H54 (cell line): ENCODE measurements at regions not wholly inside any gene's neighbourhood (a gene's known extent, or its start where the extent isn't known, plus 50 kb on each side); places are given as distances from the start of the nearest gene placed in this dataset.

Experiments
- DNase-seq: peaks from one replicate; pipeline ENCODE4 v3.0.0; 2011; ENCODE audit warnings: low spot score, mixed read lengths; ENCODE audit not compliant: insufficient read length
- FAIRE-seq: peaks from 3 replicates; lab custom pipeline; 2011; peaks lifted over from hg19 to GRCh38; lab: Jason Lieb, UNC
- POLR2A ChIP-seq: IDR thresholded peaks from 2 replicates; pipeline ENCODE4 v1.6.1; 2011; ENCODE audit warnings: low read depth, mild to moderate bottlenecking, low read length

- DNase-seq (peak; percentile 69), FAIRE-seq (peak; percentile 80)
- TF ChIP-seq POLR2A = peak; percentile 96
Observed at GRCh38 chr6:26285143-26286134, 79.6 kb upstream of the BTN3A2 start.

GRCh38 chr6:26286168-26286877 is 78.7 kb upstream of the BTN3A2 start:
- FAIRE-seq (no peak), DNase-seq (no peak)
- no peak for TF ChIP-seq POLR2A

- no peak for FAIRE-seq
- no peak for TF ChIP-seq POLR2A
- DNase-seq = no peak
Observed at GRCh38 chr6:26288155-26288554, 76.8 kb upstream of the BTN3A2 start.

- no peak for DNase-seq
- no peak for FAIRE-seq
- TF ChIP-seq POLR2A = no peak
Observed at GRCh38 chr6:26290941-26291340, 74.1 kb upstream of the BTN3A2 start.

GRCh38 chr6:26292709-26293108 is 72.3 kb upstream of the BTN3A2 start:
- no peak for DNase-seq
- no peak for FAIRE-seq
- TF ChIP-seq POLR2A = no peak

GRCh38 chr6:26294302-26294701 is 70.7 kb upstream of the BTN3A2 start:
- DNase-seq (no peak), FAIRE-seq (no peak)
- TF ChIP-seq POLR2A = no peak

GRCh38 chr6:26295691-26296555 is 69.1 kb upstream of the BTN3A2 start:
- TF ChIP-seq POLR2A = no peak
- DNase-seq (no peak), FAIRE-seq (peak; percentile 86)

- FAIRE-seq (no peak), DNase-seq (no peak)
- TF ChIP-seq POLR2A = no peak
Observed at GRCh38 chr6:26296556-26296856, 68.5 kb upstream of the BTN3A2 start.

- no peak for TF ChIP-seq POLR2A
- FAIRE-seq = no peak
- DNase-seq = no peak
Observed at GRCh38 chr6:26296857-26297648, 67.9 kb upstream of the BTN3A2 start.

GRCh38 chr6:26299286-26300042 is 65.5 kb upstream of the BTN3A2 start:
- TF ChIP-seq POLR2A = no peak
- FAIRE-seq (no peak), DNase-seq (no peak)

- DNase-seq (no peak), FAIRE-seq (no peak)
- no peak for TF ChIP-seq POLR2A
Observed at GRCh38 chr6:26300043-26300331, 65.0 kb upstream of the BTN3A2 start.

- no peak for TF ChIP-seq POLR2A
- no peak for FAIRE-seq
- no peak for DNase-seq
Observed at GRCh38 chr6:26300359-26300758, 64.6 kb upstream of the BTN3A2 start.
